Muscle of leg (tissue), 3 donors: ENCODE measurements at regions not wholly inside any gene's neighbourhood (a gene's known extent, or its start where the extent isn't known, plus 50 kb on each side); places are given as distances from the start of the nearest gene placed in this dataset.

Experiments used
- DNase-seq: peaks from one replicate; pipeline ENCODE4 v3.0.0; 2013
- H3K27ac ChIP-seq: one replicate; pipeline ENCODE4 v1.5.1; 2013; ENCODE audit warnings: mild to moderate bottlenecking, low read length, control low read depth
- H3K27me3 ChIP-seq: one replicate; pipeline ENCODE4 v1.6.1; 2013; ENCODE audit warnings: low read length; ENCODE audit not compliant: control insufficient read depth, insufficient read depth
- H3K36me3 ChIP-seq: one replicate; pipeline ENCODE4 v1.6.1; 2013; ENCODE audit warnings: low read length; ENCODE audit not compliant: control insufficient read depth, insufficient read depth
- H3K4me1 ChIP-seq: one replicate; pipeline ENCODE4 v1.6.1; 2013; ENCODE audit warnings: low read length; ENCODE audit not compliant: control insufficient read depth, insufficient read depth
- H3K4me3 ChIP-seq: one replicate; pipeline ENCODE4 v1.5.1; 2013; ENCODE audit warnings: low read length, control low read depth
- H3K9me3 ChIP-seq: replicated peaks from 2 replicates; pipeline ENCODE4 v1.6.1; 2013; ENCODE audit warnings: low read depth, low read length; ENCODE audit not compliant: control insufficient read depth
- WGBS: methylation state at CpG from one replicate; pipeline ENCODE4 v1.1.5; 2013; ENCODE audit warnings: missing lambda C conversion rate; ENCODE audit not compliant: insufficient coverage; 5-methylcytosine and 5-hydroxymethylcytosine counted together

DNA sequence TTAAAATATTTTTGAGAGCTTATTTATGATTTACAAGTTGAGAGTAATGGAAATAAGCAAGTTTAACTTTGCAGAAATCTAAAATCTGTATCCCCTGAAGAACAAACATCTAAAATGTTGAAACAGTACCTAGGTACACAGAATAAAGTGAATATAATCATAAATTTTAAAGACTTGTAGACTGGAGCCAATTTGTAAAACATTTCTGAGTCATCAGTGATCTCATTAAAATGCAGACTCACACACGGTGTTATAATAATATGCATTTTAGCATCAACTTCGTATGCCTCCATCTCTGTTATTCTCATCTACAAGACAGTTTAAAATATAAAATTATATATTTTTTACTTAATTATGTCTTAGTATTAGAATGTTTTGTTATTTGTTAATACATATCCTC is 399.5 kb upstream of the GOLIM4 start:
- Histone ChIP-seq H3K9me3 (no peaks in the 10 kb centered on the region), H3K36me3 (no peaks in the 10 kb centered on the region), H3K27me3 (no peaks in the 10 kb centered on the region), H3K4me1 (no peaks in the 10 kb centered on the region), H3K27ac (no peak overlapping the region), H3K4me3 (no peak overlapping the region)
- no CpG with 5 or more reads among the region's 2 CpGs for WGBS
- DNase-seq: no peak

DNA sequence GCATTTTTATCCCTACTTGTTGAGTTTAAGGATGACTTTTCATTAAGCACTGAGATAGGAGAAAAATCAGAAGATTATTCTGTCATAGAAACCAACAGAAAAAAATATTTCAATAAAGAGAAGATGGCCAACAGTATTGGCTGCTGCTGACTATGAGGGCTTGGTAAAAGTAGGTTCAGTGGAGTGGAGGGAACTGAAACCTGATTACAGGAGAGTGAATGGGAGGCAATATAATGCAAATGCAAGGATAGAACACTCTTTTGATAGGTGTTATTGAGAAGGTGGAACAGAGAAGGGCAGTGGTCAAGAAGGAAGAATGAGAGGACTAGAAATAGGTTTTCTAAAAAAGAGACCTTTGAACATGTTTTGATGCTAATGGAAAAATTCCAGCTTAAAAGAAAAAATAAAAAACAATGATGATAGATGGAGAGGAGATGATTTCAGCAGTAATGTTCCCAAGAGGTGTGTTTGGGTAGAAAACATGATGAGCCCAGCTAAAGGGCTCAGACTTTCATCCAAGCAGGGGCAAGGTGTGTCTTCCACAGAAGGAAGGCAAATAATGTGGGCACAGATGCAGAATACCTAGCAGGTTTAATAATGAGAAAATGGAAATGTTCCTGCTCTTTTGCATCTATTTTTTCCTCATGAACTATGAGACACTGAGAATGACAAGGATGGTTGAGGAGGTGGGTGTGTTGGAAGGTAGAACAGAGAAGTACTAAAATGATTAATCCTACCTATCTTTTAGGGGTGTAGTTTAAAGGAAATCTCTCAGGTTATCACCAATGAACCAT is 397.9 kb upstream of the GOLIM4 start:
- H3K9me3 ChIP-seq: no peaks in the 10 kb centered on the region
- DNase-seq: no peak
- H3K36me3 ChIP-seq: no peaks in the 10 kb centered on the region
- H3K4me3 ChIP-seq: no peak overlapping the region
- no peaks in the 10 kb centered on the region for H3K4me1 ChIP-seq
- no peaks in the 10 kb centered on the region for H3K27me3 ChIP-seq
- no peak overlapping the region for H3K27ac ChIP-seq

DNA sequence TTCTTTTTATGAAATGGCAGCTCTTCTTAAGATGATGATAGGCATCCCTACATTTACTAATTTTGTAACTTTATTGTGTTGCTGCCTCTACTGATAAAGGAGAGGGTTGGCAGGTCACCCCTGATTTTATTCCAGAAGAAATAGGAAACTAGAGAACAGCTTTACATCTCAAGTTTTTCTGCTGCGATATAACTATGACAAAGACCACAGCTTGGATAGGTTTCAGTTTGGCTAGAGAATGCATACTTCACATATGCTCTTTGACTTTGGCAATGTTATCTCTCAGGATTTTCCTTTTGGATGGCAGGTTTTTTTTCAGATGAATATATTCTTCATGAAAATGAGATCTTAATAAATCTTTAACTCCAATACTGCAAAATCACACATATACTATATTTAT is 395.3 kb upstream of the GOLIM4 start:
- WGBS: no CpG with 5 or more reads among the region's 1 CpG
- H3K36me3 ChIP-seq: no peaks in the 10 kb centered on the region
- no peak overlapping the region for H3K4me3 ChIP-seq
- H3K27me3 ChIP-seq: no peaks in the 10 kb centered on the region
- no peaks in the 10 kb centered on the region for H3K9me3 ChIP-seq
- DNase-seq: no peak
- H3K4me1 ChIP-seq: no peaks in the 10 kb centered on the region
- no peak overlapping the region for H3K27ac ChIP-seq

DNA sequence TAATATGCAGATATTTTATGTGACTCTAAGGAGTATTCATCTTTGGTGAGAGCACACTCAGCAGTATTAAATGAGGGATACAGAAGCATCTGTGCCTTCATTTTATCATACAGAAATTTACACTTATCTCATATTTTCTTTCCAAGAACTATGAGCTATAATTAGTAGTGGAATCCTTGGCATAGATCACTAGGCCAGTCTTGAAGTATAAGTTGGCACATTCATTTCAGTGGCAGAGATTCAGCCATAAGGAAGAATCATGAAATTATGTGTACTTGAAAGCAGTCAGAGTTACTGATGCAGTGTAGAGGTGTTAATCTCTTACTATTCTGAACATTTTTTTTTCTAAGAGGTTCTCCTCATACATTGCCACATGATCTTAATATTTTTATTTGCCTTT is 393.6 kb upstream of the GOLIM4 start:
- no peaks in the 10 kb centered on the region for H3K36me3 ChIP-seq
- H3K4me3 ChIP-seq: no peak overlapping the region
- no peaks in the 10 kb centered on the region for H3K4me1 ChIP-seq
- H3K27ac ChIP-seq: no peak overlapping the region
- no peak for DNase-seq
- no peaks in the 10 kb centered on the region for H3K9me3 ChIP-seq
- no peaks in the 10 kb centered on the region for H3K27me3 ChIP-seq

DNA sequence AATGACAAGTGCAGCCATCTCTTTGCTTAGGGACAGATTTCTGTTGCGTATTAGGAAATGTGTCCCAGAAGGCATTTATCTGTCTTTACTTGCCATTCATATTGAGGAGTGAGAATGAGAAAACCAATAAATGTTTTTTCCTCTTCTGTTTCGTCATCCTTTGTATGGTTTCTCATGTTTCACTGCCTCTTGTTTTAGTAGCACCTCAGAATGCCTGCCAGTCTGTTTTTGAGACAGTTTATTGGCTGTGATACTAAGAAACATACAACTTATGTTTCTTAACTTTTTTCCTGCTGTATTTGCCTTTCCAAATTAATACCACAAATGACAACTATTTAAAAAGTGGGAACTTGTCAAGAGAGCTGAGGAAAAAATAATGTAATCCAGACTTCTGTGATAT is 390.2 kb upstream of the GOLIM4 start:
- Histone ChIP-seq H3K4me3 (no peak overlapping the region), H3K27me3 (no peaks in the 10 kb centered on the region), H3K9me3 (no peaks in the 10 kb centered on the region), H3K4me1 (no peaks in the 10 kb centered on the region), H3K36me3 (no peaks in the 10 kb centered on the region), H3K27ac (no peak overlapping the region)
- DNase-seq: no peak
- no CpG with 5 or more reads among the region's 2 CpGs for WGBS

DNA sequence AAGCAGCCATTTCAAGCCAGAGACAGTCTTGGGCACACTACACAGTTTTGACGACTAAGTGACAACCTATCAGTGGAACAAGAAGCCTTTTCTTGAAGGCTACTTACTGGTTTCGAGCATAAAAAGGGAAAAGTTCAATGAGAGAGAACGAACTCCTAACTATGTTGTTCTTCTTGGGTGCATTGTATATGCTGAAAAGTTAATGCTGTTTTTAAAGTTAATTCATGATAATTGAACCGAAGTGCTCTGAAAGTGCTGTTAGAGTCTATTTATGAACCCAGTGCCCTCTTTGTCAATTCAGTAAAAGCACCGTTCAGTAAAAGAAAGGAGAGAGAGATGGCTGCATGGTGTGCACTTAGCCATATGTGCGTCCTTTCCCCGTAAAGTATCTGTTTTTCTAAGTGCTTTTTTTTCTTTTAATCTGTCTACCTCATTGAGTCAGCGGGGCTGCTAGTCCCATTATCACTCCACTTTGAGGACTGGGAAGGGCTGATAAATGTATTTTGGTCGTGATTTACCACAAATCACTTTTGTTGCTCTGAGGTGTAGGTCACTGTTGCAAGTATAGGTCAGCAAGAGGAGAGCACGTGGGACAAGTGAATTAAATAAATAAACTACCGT is 380.7 kb upstream of the GOLIM4 start:
- H3K4me3 ChIP-seq: no peak overlapping the region
- 62% methylated on average over 4 of the region's 11 CpGs for WGBS

DNA sequence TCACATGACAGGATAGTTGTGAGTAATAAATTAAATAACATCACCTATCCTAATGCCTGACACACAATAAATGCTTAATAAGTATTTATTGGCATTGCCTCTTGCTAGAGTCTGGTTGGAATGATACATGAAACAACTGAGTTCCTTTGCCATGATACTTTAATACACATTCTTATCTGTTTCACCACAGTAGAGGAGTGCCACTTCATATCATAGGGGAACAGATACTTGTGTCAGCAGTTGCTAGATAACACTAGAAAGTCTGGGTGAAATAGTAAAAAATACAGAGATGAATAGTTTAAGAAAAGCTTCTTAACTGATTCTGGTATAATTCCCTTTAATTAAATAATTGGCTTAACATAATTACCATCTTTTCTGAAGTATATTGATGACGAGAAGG is 380.0 kb upstream of the GOLIM4 start:
- no peaks in the 10 kb centered on the region for H3K4me1 ChIP-seq
- H3K27me3 ChIP-seq: no peaks in the 10 kb centered on the region
- no CpG with 5 or more reads among the region's 1 CpG for WGBS
- no peak for DNase-seq
- no peaks in the 10 kb centered on the region for H3K9me3 ChIP-seq
- H3K27ac ChIP-seq: no peak overlapping the region
- no peak overlapping the region for H3K4me3 ChIP-seq
- no peaks in the 10 kb centered on the region for H3K36me3 ChIP-seq

More for the DNA sequence above, 380.7 kb upstream of the GOLIM4 start:
- no peaks in the 10 kb centered on the region for H3K27me3 ChIP-seq
- H3K36me3 ChIP-seq: no peaks in the 10 kb centered on the region
- H3K27ac ChIP-seq: no peak overlapping the region
- no peaks in the 10 kb centered on the region for H3K9me3 ChIP-seq
- no peak for DNase-seq
- no peaks in the 10 kb centered on the region for H3K4me1 ChIP-seq

DNA sequence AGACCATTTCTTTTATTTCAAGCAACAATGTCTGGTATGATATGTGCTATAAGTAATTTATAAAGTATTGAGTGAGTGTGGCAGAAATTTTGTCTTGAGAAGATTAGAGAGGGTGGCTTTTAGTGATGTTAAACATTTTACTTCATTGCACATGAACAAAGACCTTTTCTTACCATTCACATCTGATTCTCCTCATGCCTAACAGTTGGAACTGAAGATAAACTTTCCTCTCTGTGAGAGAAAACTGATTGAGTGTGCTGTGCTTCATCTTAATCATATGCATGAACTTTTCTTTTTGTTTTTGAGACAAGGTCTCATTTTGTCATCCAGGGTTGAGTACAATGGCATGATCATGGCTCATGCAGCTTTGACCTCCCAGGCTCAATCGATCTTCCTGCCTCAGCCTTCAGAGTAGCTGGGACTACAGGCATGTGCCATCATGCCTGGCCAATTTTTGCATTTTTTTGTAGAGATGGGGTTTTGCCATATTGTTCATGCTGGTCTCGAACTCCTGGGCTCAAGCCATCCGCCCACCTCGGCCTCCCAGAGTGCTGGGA is 377.7 kb upstream of the GOLIM4 start:
- Histone ChIP-seq H3K4me1 (no peaks in the 10 kb centered on the region), H3K27me3 (no peaks in the 10 kb centered on the region), H3K27ac (no peak overlapping the region), H3K9me3 (no peaks in the 10 kb centered on the region), H3K4me3 (no peak overlapping the region), H3K36me3 (no peaks in the 10 kb centered on the region)
- 100% methylated on average over 1 of the region's 4 CpGs for WGBS
- DNase-seq: no peak

DNA sequence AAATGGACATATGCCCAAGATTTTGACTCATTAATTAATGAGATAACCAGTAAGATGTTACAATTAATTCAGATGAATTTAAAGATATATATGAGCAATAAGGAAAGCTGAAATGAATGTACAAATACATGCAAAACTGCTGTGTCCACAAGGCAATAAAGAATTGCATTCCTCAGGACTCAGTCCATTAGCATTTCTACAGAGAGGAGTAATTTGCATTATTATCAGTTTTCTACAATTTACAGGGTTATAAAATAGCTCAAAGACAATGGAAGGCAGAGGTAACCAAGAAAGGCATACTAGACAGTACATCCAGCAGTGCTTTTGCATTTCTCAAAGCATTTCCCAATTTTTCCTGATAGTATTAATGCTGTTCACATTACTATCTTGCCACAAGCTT is 377.1 kb upstream of the GOLIM4 start:
- Histone ChIP-seq H3K27me3 (no peaks in the 10 kb centered on the region), H3K36me3 (no peaks in the 10 kb centered on the region), H3K4me1 (no peaks in the 10 kb centered on the region), H3K9me3 (no peaks in the 10 kb centered on the region), H3K27ac (no peak overlapping the region), H3K4me3 (no peak overlapping the region)
- DNase-seq: no peak

DNA sequence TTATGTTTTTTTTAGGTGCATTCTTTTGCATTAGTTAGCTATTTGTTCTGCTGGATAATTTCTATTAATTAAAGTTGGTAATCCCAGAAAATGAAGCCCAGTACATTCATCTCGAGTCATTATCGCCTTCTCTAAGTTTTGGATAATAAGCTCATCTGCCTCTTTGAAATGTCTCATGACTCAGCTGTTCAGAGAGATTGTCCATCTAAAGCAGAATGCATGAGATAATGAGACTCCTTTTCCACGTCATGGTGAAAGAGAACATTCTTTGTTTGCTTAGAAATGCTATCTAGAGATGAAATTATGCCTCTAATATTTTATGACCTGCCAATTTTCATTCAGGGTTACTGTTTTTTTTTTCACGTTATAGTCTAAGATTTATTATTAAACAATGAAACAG is 374.7 kb upstream of the GOLIM4 start:
- 94% methylated on average over 2 of the region's 4 CpGs for WGBS
- no peaks in the 10 kb centered on the region for H3K9me3 ChIP-seq
- DNase-seq: no peak
- H3K27me3 ChIP-seq: no peaks in the 10 kb centered on the region
- no peaks in the 10 kb centered on the region for H3K36me3 ChIP-seq
- H3K4me3 ChIP-seq: no peak overlapping the region
- no peak overlapping the region for H3K27ac ChIP-seq
- no peaks in the 10 kb centered on the region for H3K4me1 ChIP-seq
